Vagina (tissue), 2 donors: ENCODE measurements at regions not wholly inside any gene's neighbourhood (a gene's known extent, or its start where the extent isn't known, plus 50 kb on each side); places are given as distances from the start of the nearest gene placed in this dataset.

Experiments used
- POLR2A ChIP-seq, 2 donors: fragments of 450-650 bp; IDR thresholded peaks; one replicate each; pipeline ENCODE4 v1.6.1; 2017; ENCODE audit warnings: antibody characterized with exemption in 2 of 2, mild to moderate bottlenecking in 2 of 2, moderate library complexity in 2 of 2
- TF ChIP-seq, protein P1 (sequence below), 3 experiments: fragments of 450-650 bp in 2 of 3; fragments of 200-600 bp in 1 of 3; sonication (generic) in 1 of 3; IDR thresholded peaks; one replicate each; pipeline ENCODE4 v1.5.1; 2017 to 2019; ENCODE audit warnings: antibody characterized with exemption in 3 of 3, mild to moderate bottlenecking in 2 of 3, moderate library complexity in 2 of 3

- TF ChIP-seq, protein P1, sequence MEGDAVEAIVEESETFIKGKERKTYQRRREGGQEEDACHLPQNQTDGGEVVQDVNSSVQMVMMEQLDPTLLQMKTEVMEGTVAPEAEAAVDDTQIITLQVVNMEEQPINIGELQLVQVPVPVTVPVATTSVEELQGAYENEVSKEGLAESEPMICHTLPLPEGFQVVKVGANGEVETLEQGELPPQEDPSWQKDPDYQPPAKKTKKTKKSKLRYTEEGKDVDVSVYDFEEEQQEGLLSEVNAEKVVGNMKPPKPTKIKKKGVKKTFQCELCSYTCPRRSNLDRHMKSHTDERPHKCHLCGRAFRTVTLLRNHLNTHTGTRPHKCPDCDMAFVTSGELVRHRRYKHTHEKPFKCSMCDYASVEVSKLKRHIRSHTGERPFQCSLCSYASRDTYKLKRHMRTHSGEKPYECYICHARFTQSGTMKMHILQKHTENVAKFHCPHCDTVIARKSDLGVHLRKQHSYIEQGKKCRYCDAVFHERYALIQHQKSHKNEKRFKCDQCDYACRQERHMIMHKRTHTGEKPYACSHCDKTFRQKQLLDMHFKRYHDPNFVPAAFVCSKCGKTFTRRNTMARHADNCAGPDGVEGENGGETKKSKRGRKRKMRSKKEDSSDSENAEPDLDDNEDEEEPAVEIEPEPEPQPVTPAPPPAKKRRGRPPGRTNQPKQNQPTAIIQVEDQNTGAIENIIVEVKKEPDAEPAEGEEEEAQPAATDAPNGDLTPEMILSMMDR (IDR thresholded peaks at IDR 0.05): no peak
- no peak for TF ChIP-seq POLR2A (IDR thresholded peaks at IDR 0.05)
These were observed 519.8 kb upstream of the GBE1 start for GRCh38 chr3:82281205-82281604.
